Naive B cell (primary cell): ENCODE measurements at regions not wholly inside any gene's neighbourhood (a gene's known extent, or its start where the extent isn't known, plus 50 kb on each side); places are given as distances from the start of the nearest gene placed in this dataset.
A peak's percentile ranks its signal among the peaks of the same experiment; 100 is the strongest.

Experiments used
- ATAC-seq, 2 donors: fragments of 150-1000 bp; cut with Tn5 transposase; 2 replicates each; pipeline ENCODE4 v1.10.0; 2021; ENCODE audit warnings: low read depth in 2 of 2, mild to moderate bottlenecking in 2 of 2, moderate library complexity in 2 of 2
- DNase-seq: peaks from one replicate; pipeline ENCODE4 v3.0.0; 2022
- H3K27ac Mint-ChIP-seq, 6 donors: one replicate each; pipeline ENCODE4 v1.8.0; 2020 to 2022; ENCODE audit warnings: mild to moderate bottlenecking in 6 of 6, mixed read lengths in 6 of 6, moderate library complexity in 5 of 6, inconsistent platforms in 2 of 6
- H3K27me3 Mint-ChIP-seq, 3 donors: one replicate each; pipeline ENCODE4 v1.8.0; 2021 to 2022; ENCODE audit warnings: mixed read lengths in 3 of 3, mild to moderate bottlenecking in 1 of 3
- H3K36me3 Mint-ChIP-seq, 2 donors: one replicate each; pipeline ENCODE4 v1.8.0; 2020 to 2022; ENCODE audit warnings: mixed read lengths in 2 of 2, inconsistent platforms in 1 of 2, mild to moderate bottlenecking in 1 of 2
- H3K4me1 Mint-ChIP-seq, 3 donors: one replicate each; pipeline ENCODE4 v1.8.0; 2020 to 2022; ENCODE audit warnings: mixed read lengths in 3 of 3, inconsistent platforms in 1 of 3, mild to moderate bottlenecking in 1 of 3, moderate library complexity in 1 of 3
- H3K4me3 Mint-ChIP-seq, 8 donors: one replicate each; pipeline ENCODE4 v1.8.0; 2020 to 2022; ENCODE audit warnings: mild to moderate bottlenecking in 8 of 8, mixed read lengths in 8 of 8, moderate library complexity in 8 of 8, inconsistent platforms in 2 of 8
- H3K9me3 Mint-ChIP-seq, 7 donors: one replicate each; pipeline ENCODE4 v1.8.0; 2020 to 2022; ENCODE audit warnings: mixed read lengths in 7 of 7, mild to moderate bottlenecking in 5 of 7, inconsistent platforms in 2 of 7, moderate library complexity in 1 of 7

DNA sequence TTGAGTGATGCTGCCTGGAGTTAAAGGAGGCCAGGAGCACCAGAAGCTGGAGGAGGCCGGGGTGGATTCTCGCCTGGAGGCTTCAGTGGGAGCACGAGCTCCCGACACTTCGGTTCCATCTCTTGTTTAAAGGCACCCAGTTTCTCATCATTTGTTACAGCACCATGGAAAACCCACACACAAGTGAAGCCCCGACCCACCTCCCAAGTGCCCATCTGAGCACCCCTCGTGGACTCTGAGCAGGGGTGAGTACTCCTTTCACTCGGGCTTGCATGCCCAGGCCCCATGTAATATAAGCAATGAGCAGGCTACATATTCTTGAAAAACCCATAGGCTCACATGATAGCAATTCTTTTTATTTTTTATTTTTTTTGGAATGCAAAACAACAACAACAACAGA is 196.9 kb upstream of the MAF start:
- DNase-seq (no peak), ATAC-seq (no peak)
- Mint-ChIP-seq H3K27me3 (no peaks in the 10 kb centered on the region), H3K9me3 (peaks cover 0 to 5% (median 0%) of the 10 kb centered on the region in 7 donors), H3K36me3 (no peaks in the 10 kb centered on the region), H3K27ac (no peak overlapping the region), H3K4me1 (no peaks in the 10 kb centered on the region), H3K4me3 (no peak overlapping the region)

- Mint-ChIP-seq H3K9me3 (no peaks in the 10 kb centered on the region), H3K4me1 (no peaks in the 10 kb centered on the region), H3K27me3 (no peaks in the 10 kb centered on the region), H3K4me3 (no peak overlapping the region), H3K36me3 (no peaks in the 10 kb centered on the region), H3K27ac (no peak overlapping the region)
- no peak for ATAC-seq
- DNase-seq: no peak
Observed at GRCh38 chr16:79795556-79795955, 195.0 kb upstream of the MAF start.

DNA sequence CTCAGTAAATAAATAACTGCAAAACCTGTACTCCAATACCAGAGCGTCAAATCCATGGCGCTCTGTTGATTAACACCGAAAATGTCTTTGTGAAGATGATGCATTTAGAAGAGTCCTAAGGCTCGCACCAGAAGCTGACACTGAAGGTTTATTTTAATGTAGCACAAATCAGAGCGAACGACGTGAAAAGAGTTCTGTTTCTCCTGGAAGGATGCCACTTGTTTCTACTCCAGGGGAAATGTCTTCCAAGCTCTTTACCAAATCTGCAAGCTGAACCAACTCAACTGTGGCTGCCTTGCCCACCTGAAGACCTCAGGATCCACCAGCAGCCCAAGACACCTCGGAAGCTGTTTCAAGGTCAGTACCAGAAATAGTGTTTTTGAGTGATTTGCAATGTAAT is 194.4 kb upstream of the MAF start:
- Mint-ChIP-seq H3K9me3 (no peaks in the 10 kb centered on the region), H3K4me3 (no peak overlapping the region), H3K36me3 (no peaks in the 10 kb centered on the region), H3K4me1 (no peaks in the 10 kb centered on the region), H3K27me3 (no peaks in the 10 kb centered on the region), H3K27ac (no peak overlapping the region)
- DNase-seq: no peak
- ATAC-seq: no peak

DNA sequence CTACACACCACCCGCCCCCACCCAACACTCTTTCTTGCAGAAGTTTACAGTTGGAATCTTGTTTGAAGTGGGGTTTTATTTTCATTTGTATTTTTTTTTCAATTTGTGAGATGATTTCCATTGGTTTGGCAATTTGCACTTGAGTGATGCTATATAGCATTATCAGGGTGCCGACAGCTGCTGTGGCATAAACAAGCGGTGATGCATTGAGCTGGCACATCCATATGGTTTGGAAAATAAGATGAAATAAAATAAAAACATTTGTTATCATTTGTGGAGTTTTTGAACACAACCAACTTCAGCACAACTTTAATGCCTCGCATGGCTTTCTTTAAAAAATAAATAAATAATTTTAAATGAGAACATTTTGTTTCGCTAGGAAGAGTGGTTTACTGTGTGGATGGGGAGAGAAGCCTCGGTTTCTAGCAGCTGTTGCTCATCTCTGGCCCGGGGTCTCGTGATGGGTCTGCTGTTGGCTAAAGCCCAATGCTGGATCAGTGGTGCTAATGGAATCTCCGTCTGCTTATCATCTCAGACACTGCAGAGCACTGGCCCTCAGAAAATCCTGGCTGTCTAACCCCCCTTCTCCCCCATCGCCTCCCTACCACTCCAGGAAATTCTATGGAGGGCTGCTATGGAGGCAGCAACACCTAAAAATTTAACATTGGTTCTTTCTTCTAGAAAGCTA is 192.3 kb upstream of the MAF start:
- H3K4me1 Mint-ChIP-seq: no peaks in the 10 kb centered on the region
- H3K27ac Mint-ChIP-seq: peak overlapping the region in 1 of 6 donors; percentile 22
- no peak for ATAC-seq

DNA sequence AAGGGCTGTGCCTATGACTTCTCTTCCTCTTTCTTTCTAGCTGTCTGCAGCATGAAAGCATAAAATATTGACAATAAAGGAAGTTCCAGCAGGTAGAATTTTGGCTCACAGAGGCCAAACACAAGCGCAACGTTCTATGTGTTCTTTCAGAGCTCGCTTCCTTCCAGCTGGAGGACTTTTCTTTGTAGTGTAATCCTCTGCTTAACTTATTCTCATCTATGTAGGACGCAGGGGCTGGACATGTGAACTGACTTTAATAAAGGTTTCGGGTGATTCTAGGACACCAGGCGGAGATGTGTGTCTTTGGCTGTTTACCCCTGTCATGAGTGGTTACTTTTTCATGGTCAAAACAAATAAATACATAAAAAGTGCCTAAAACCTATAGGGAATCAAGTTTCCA is 191.5 kb upstream of the MAF start:
- no peak for DNase-seq
- Mint-ChIP-seq H3K27ac (no peak overlapping the region), H3K9me3 (no peaks in the 10 kb centered on the region), H3K36me3 (no peaks in the 10 kb centered on the region), H3K4me1 (no peaks in the 10 kb centered on the region), H3K4me3 (no peak overlapping the region), H3K27me3 (peaks cover 0 to 6% (median 0%) of the 10 kb centered on the region in 3 donors)
- ATAC-seq: no peak

More for the DNA sequence above, 192.3 kb upstream of the MAF start:
- no peak for DNase-seq
- Mint-ChIP-seq H3K27me3 (peaks cover 0 to 6% (median 0%) of the 10 kb centered on the region in 3 donors), H3K4me3 (no peak overlapping the region), H3K36me3 (no peaks in the 10 kb centered on the region), H3K9me3 (no peaks in the 10 kb centered on the region)

GRCh38 chr16:79790854-79791253 is 190.3 kb upstream of the MAF start:
- Mint-ChIP-seq H3K9me3 (no peaks in the 10 kb centered on the region), H3K4me1 (no peaks in the 10 kb centered on the region), H3K4me3 (no peak overlapping the region), H3K36me3 (no peaks in the 10 kb centered on the region), H3K27ac (no peak overlapping the region), H3K27me3 (peaks cover 0 to 6% (median 0%) of the 10 kb centered on the region in 3 donors)
- DNase-seq (no peak), ATAC-seq (no peak)

DNA sequence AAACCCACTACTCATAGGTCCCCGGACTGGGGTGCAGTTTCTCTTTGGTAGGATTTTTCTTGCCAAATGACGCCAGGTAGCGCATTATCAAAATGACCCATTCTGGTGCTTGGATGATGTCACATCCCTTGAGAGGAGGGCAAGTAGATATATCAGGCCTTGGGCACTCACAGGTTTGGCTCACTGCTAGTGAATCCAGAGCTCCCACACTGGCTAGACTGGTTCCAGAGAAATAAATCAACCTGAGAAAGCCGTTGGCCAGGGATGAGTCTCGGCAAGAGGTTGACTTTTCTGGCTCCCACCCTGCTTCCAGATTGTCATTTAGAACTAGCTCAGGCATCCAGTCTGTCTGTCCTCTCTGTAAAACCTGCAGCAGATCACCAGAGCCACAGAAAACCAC is 188.4 kb upstream of the MAF start:
- no peak overlapping the region for H3K27ac Mint-ChIP-seq
- H3K27me3 Mint-ChIP-seq: peaks cover 0 to 6% (median 0%) of the 10 kb centered on the region in 3 donors
- H3K4me1 Mint-ChIP-seq: no peaks in the 10 kb centered on the region
- ATAC-seq (no peak), DNase-seq (no peak)
- no peaks in the 10 kb centered on the region for H3K9me3 Mint-ChIP-seq
- no peaks in the 10 kb centered on the region for H3K36me3 Mint-ChIP-seq
- H3K4me3 Mint-ChIP-seq: no peak overlapping the region

GRCh38 chr16:79786389-79786788 is 185.9 kb upstream of the MAF start:
- H3K27ac Mint-ChIP-seq: no peak overlapping the region
- no peaks in the 10 kb centered on the region for H3K36me3 Mint-ChIP-seq
- no peaks in the 10 kb centered on the region for H3K9me3 Mint-ChIP-seq

DNA sequence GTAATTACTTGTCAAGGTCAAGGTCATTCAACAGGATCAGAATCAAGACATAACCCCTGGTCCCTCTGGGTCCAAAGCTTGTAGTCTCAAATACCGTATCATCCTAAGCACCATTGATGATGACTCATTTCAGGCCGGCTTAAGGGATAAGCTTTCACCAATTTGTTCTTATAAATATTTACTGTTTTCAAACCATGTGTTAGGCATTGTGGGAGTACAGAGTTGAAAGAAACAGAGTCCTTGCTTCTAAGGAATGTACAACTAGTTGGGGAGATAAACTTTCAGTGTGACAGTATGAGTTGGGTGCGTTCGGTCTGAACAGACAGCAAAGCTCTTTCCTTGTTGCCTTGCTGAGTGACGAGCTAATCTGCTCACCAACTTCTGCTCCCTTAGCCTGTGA is 183.5 kb upstream of the MAF start:
- H3K9me3 Mint-ChIP-seq: no peaks in the 10 kb centered on the region
- no peaks in the 10 kb centered on the region for H3K4me1 Mint-ChIP-seq
- H3K27ac Mint-ChIP-seq: no peak overlapping the region
- no peaks in the 10 kb centered on the region for H3K36me3 Mint-ChIP-seq
- peaks cover 0 to 2% (median 0%) of the 10 kb centered on the region in 3 donors for H3K27me3 Mint-ChIP-seq
- ATAC-seq: no peak
- DNase-seq: no peak
- H3K4me3 Mint-ChIP-seq: no peak overlapping the region

More at GRCh38 chr16:79786389-79786788, 185.9 kb upstream of the MAF start:
- no peak for ATAC-seq
- Mint-ChIP-seq H3K27me3 (peaks cover 0 to 6% (median 0%) of the 10 kb centered on the region in 3 donors), H3K4me1 (no peaks in the 10 kb centered on the region), H3K4me3 (no peak overlapping the region)
- no peak for DNase-seq

DNA sequence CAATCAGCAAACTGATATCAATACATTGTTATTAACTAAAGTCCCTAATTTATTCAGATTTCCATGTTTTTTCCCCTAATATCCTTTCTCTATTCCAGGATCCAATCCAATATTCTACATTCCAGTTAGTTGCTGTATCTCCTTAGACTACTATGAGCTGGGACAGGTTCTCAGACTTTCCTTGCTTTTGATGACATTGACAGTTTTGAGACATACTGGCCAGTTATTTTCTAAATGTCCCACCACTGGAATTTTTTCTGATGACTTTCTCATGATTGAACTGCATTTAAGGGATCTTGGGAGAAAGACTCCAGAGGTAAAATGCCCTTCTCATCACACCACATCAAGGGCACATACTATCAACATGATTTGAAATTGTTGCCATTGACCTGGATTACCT is 177.1 kb upstream of the MAF start:
- no peaks in the 10 kb centered on the region for H3K9me3 Mint-ChIP-seq
- H3K27ac Mint-ChIP-seq: no peak overlapping the region
- no peaks in the 10 kb centered on the region for H3K4me1 Mint-ChIP-seq
- H3K27me3 Mint-ChIP-seq: peaks cover 0 to 13% (median 8%) of the 10 kb centered on the region in 3 donors
- no peak for DNase-seq
- H3K4me3 Mint-ChIP-seq: no peak overlapping the region
- H3K36me3 Mint-ChIP-seq: no peaks in the 10 kb centered on the region
- no peak for ATAC-seq

DNA sequence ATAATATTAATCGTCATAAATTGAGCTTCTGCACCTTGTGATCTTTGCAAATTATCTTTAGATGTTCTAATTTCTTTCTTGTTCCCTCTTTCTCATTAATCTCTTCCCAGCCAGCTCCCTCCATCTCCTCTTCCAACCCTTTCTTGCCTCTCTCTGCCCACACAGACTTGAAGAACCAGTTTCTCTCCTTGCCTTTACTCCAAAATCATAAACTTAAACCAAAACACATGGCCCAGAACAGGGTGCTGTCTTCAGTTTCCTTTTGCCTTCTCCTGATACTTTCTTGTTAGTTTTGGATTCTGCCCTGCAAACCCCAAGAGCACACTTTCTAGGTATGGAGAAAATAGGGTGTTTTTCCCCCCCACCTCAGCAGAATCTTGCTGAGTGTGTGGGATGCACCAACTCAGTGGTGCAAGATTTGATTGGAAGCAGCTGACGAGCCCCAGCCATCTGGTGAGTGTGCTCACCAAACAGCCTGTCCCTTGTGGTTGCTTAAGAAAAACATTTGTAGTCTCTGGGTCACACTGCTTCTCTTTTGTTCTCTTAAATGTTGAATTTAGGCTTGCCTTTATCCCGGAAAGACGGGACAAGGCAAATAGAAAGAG is 175.8 kb upstream of the MAF start:
- no peaks in the 10 kb centered on the region for H3K36me3 Mint-ChIP-seq
- H3K4me3 Mint-ChIP-seq: no peak overlapping the region
- H3K4me1 Mint-ChIP-seq: no peaks in the 10 kb centered on the region
- ATAC-seq: no peak
- no peak overlapping the region for H3K27ac Mint-ChIP-seq
- no peak for DNase-seq
- peaks cover 0 to 13% (median 8%) of the 10 kb centered on the region in 3 donors for H3K27me3 Mint-ChIP-seq
- H3K9me3 Mint-ChIP-seq: no peaks in the 10 kb centered on the region

DNA sequence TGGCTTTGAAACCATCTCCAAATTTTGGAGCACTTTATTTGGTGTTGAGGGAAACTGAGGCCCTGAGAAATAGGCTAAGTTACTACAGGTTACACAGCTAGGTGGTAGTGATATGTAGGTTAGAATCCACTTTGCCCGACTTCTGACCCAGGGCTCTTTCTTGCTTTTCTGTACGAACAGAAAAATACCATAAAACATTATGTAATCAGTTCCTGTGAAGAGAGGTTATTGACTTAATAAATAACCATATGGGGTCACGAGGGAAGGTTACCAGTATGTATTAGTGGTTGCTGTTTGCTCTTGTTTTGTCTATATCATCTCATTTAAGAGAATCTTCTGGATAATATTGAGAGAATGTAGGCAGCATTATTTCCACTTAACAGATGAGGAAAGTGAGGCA is 172.2 kb upstream of the MAF start:
- H3K27me3 Mint-ChIP-seq: peaks cover 0 to 8% (median 6%) of the 10 kb centered on the region in 3 donors
- H3K4me1 Mint-ChIP-seq: peaks cover 14 to 30% (median 30%) of the 10 kb centered on the region in 3 donors
- H3K4me3 Mint-ChIP-seq: peak overlapping the region in 1 of 8 donors; percentile 56
- no peaks in the 10 kb centered on the region for H3K36me3 Mint-ChIP-seq
- H3K27ac Mint-ChIP-seq: no peak overlapping the region
- H3K9me3 Mint-ChIP-seq: no peaks in the 10 kb centered on the region
- ATAC-seq: no peak
- no peak for DNase-seq

- peaks cover 15 to 33% (median 31%) of the 10 kb centered on the region in 3 donors for H3K4me1 Mint-ChIP-seq
- H3K36me3 Mint-ChIP-seq: no peaks in the 10 kb centered on the region
- peak overlapping the region in 1 of 8 donors; percentile 56 for H3K4me3 Mint-ChIP-seq
- DNase-seq (no peak), ATAC-seq (no peak)
- no peaks in the 10 kb centered on the region for H3K9me3 Mint-ChIP-seq
- H3K27me3 Mint-ChIP-seq: peaks cover 0 to 8% (median 6%) of the 10 kb centered on the region in 3 donors
- H3K27ac Mint-ChIP-seq: no peak overlapping the region
Observed at GRCh38 chr16:79772048-79772447, 171.5 kb upstream of the MAF start.

DNA sequence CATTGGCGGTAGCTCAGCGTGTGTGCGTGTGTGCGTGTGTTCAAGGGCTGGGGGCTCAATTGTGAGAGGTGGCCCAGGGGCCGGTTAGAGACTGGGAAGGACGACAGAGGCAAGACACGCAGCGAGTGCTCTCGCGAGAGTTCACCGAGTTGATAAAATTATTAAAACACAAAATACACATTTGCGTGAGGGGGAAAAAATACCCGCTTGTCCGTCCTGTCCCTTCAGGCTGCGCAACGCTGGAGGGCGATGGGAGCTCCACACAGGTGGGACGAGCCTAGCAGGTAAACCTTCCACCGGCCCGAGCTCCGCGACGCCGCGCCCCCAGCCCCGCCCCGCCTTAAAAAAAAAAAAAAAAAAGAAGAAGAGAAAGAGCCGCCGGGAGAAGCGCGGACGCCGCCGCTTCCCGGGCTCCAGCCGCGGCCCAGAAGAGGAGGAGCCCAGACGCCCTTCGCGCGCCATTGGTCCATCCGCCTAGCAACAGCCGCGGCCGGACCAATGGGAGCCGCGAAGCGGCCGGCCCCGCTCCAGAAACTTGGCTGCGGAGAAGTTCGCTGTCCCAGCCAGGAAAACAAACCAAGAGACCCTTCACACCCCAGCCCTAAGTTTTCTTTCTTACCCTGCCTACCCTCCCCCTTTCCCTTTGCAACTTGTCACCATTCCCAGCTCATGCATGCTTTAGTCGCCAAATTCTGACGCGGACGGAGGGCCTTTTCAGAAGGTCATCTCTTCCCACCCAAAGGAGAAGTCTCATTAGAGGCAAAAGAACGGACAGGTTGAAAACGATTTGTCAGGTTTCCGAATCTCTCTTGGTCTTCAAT is 169.9 kb upstream of the MAF start:
- peaks cover 0 to 8% (median 0%) of the 10 kb centered on the region in 3 donors for H3K27me3 Mint-ChIP-seq
- H3K4me1 Mint-ChIP-seq: peaks cover 15 to 33% (median 31%) of the 10 kb centered on the region in 3 donors
- peak overlapping the region; percentile 81 to 96 (median 92) for H3K4me3 Mint-ChIP-seq
- H3K36me3 Mint-ChIP-seq: no peaks in the 10 kb centered on the region
- peak overlapping the region; percentile 15 to 95 (median 81) for H3K27ac Mint-ChIP-seq
- DNase-seq: peak; percentile 74
- peak; percentile 94 to 98 for ATAC-seq
- no peaks in the 10 kb centered on the region for H3K9me3 Mint-ChIP-seq
